Glutamatergic neuron (in vitro differentiated cells): ENCODE measurements at regions not wholly inside any gene's neighbourhood (a gene's known extent, or its start where the extent isn't known, plus 50 kb on each side); places are given as distances from the start of the nearest gene placed in this dataset.

ENCODE experiments used
- DNase-seq: peaks from one replicate; pipeline ENCODE4 v3.0.0; 2022
- H3K27ac Mint-ChIP-seq: one replicate; pipeline ENCODE4 v1.8.0; 2020; ENCODE audit warnings: mild to moderate bottlenecking, mixed read lengths, inconsistent platforms; ENCODE audit not compliant: unreplicated experiment
- H3K27me3 Mint-ChIP-seq: one replicate; pipeline ENCODE4 v1.8.0; 2020; ENCODE audit warnings: mild to moderate bottlenecking, moderate library complexity, mixed read lengths, inconsistent platforms; ENCODE audit not compliant: unreplicated experiment
- H3K36me3 Mint-ChIP-seq: one replicate; pipeline ENCODE4 v1.8.0; 2020; ENCODE audit warnings: mild to moderate bottlenecking, mixed read lengths, inconsistent platforms; ENCODE audit not compliant: unreplicated experiment
- H3K4me1 Mint-ChIP-seq: one replicate; pipeline ENCODE4 v1.8.0; 2020; ENCODE audit warnings: mild to moderate bottlenecking, low read depth, mixed read lengths, inconsistent platforms; ENCODE audit not compliant: unreplicated experiment
- H3K4me3 Mint-ChIP-seq: one replicate; pipeline ENCODE4 v1.8.0; 2020; ENCODE audit warnings: mild to moderate bottlenecking, mixed read lengths, inconsistent platforms; ENCODE audit not compliant: unreplicated experiment
- H3K9me3 Mint-ChIP-seq: one replicate; pipeline ENCODE4 v1.8.0; 2020; ENCODE audit warnings: mild to moderate bottlenecking, moderate library complexity, mixed read lengths, inconsistent platforms; ENCODE audit not compliant: unreplicated experiment
- TF ChIP-seq, protein P1 (sequence below): fragments of 200-600 bp; sonication (generic); IDR thresholded peaks from one replicate; pipeline ENCODE4 v1.5.0; 2021; ENCODE audit not compliant: partially characterized antibody, unreplicated experiment

DNA sequence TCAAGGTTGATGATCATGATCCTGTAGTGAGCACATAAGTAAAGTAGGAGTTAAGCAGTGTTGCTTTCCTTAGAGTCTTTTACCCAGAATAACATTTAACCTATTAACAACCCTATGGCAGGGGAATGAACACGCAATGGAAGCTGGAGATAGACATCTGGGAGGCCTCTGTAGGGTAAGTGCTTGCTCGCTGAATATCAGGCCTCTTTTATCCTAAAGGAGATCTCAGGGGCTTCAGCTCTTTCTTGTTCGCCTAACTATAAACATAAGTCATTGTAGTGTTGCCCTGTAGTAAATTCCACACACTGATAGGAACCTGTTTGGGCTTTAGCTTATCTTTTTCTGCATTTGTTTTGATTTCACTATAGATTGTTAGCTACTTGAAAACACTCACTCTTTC, 174.4 kb upstream of the TCF4 start:
- H3K4me3 Mint-ChIP-seq, result no peak overlapping the region
- H3K9me3 Mint-ChIP-seq, result no peaks in the 10 kb centered on the region
- TF ChIP-seq, protein P1, sequence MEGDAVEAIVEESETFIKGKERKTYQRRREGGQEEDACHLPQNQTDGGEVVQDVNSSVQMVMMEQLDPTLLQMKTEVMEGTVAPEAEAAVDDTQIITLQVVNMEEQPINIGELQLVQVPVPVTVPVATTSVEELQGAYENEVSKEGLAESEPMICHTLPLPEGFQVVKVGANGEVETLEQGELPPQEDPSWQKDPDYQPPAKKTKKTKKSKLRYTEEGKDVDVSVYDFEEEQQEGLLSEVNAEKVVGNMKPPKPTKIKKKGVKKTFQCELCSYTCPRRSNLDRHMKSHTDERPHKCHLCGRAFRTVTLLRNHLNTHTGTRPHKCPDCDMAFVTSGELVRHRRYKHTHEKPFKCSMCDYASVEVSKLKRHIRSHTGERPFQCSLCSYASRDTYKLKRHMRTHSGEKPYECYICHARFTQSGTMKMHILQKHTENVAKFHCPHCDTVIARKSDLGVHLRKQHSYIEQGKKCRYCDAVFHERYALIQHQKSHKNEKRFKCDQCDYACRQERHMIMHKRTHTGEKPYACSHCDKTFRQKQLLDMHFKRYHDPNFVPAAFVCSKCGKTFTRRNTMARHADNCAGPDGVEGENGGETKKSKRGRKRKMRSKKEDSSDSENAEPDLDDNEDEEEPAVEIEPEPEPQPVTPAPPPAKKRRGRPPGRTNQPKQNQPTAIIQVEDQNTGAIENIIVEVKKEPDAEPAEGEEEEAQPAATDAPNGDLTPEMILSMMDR, result no peak
- H3K4me1 Mint-ChIP-seq, result no peaks in the 10 kb centered on the region
- H3K36me3 Mint-ChIP-seq, result no peaks in the 10 kb centered on the region
- H3K27ac Mint-ChIP-seq, result no peak overlapping the region
- DNase-seq, result no peak
- H3K27me3 Mint-ChIP-seq, result peaks cover 2% of the 10 kb centered on the region

DNA sequence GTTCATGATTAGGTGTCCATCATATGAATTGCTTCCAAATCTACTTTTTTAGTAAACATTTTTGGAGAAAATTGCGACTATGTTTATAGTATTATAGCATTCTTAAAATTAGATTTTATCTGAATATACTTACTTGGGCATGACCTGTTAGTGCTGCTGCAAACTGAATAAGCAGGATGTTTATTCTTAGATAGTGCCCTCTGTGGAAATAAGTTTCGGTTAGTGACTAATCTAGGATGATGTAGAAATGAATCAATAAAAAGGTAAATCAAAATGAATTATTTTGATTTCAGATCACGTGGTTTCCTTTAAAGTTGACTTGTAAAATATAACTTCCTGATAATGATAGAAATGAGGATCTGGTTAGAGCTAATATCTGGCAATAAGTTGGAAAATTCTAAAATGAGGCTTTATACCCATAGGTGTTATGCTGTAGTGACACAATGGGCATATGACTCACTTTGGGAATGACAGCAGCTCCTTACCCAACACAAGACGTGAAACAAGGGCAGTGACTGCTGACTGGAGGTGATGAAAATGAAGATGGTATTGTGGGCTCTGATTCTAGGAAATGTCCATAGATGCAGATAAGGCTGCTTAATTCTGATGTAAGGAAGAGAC, 165.8 kb upstream of the TCF4 start:
- Mint-ChIP-seq H3K27me3 (no peaks in the 10 kb centered on the region), H3K4me1 (no peaks in the 10 kb centered on the region), H3K27ac (no peak overlapping the region), H3K4me3 (no peak overlapping the region), H3K36me3 (no peaks in the 10 kb centered on the region), H3K9me3 (no peaks in the 10 kb centered on the region)
- DNase-seq, result no peak
- TF ChIP-seq, protein P1, result no peak

DNA sequence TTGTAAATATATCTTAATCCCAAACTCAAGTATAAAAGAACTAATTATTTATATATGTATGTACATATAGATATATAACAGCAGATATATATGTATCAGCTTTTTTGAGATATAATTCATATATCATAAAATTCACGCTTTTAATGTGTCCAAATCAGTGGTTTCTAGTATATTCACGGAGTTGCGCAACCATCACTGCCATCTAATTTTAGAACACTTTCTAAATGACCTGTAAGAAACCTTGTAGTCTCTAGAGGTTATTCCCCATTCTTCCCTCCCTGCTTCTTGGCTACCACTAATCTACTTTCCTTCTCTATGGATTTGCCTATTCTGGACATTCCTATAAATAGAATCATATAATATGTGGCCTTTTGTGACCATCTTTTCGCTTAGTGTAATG, 163.5 kb upstream of the TCF4 start:
- DNase-seq, result no peak
- no peaks in the 10 kb centered on the region for H3K4me1 Mint-ChIP-seq
- no peaks in the 10 kb centered on the region for H3K36me3 Mint-ChIP-seq
- H3K9me3 Mint-ChIP-seq, result no peaks in the 10 kb centered on the region
- TF ChIP-seq, protein P1, result no peak
- H3K4me3 Mint-ChIP-seq, result no peak overlapping the region
- no peaks in the 10 kb centered on the region for H3K27me3 Mint-ChIP-seq
- H3K27ac Mint-ChIP-seq, result no peak overlapping the region

DNA sequence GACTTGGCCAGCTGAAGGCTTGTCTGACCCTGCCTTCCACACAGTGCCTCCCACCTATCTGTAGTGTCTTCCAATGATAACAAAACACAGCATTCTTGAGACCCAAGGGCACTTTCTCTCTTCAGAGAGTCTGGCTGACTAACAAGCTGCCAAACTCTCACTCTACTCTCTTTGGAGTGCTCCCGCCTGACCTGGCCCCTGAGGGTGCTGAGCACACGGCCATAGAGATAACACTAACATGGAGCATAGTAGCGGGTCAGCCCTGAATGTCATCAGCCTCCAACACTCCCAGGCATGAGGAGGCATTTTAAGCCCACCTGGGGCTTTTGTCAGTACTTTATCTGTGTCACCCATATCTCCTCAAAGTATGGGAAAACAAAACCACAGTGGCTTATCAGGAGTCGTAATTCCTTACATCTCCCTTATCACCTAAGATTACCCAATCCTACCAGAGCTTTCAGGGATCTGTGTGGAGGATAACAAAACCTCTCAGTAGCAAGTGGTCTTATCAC, 160.3 kb upstream of the TCF4 start:
- Mint-ChIP-seq H3K4me3 (no peak overlapping the region), H3K4me1 (no peaks in the 10 kb centered on the region), H3K27me3 (no peaks in the 10 kb centered on the region), H3K27ac (no peak overlapping the region), H3K36me3 (no peaks in the 10 kb centered on the region), H3K9me3 (no peaks in the 10 kb centered on the region)
- TF ChIP-seq, protein P1, result no peak
- no peak for DNase-seq

DNA sequence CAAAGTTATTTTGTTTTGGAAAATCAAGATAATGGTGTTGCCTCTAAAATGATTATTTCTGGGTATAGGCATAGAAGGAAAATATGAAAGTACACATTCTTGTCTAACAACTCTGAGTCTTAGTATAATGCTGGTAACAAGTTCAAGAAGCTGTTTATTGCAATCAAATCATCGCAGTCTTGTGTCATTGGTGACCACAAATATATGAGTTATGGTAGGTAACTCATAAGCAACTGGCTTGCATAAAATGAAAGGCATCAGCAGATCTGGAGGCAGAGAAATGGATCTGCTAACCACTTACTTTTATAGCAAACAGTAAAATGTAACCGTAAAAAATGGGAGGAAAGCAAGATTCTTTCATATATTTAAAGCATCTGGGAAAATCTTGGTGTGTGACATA, 156.2 kb upstream of the TCF4 start:
- Mint-ChIP-seq H3K27me3 (no peaks in the 10 kb centered on the region), H3K36me3 (no peaks in the 10 kb centered on the region), H3K27ac (no peak overlapping the region), H3K4me3 (no peak overlapping the region), H3K9me3 (no peaks in the 10 kb centered on the region), H3K4me1 (no peaks in the 10 kb centered on the region)
- DNase-seq, result no peak
- TF ChIP-seq, protein P1, result no peak
